ENCODE measurements at regions not wholly inside any gene's neighbourhood (a gene's known extent, or its start where the extent isn't known, plus 50 kb on each side); places are given as distances from the start of the nearest gene placed in this dataset.

DNA sequence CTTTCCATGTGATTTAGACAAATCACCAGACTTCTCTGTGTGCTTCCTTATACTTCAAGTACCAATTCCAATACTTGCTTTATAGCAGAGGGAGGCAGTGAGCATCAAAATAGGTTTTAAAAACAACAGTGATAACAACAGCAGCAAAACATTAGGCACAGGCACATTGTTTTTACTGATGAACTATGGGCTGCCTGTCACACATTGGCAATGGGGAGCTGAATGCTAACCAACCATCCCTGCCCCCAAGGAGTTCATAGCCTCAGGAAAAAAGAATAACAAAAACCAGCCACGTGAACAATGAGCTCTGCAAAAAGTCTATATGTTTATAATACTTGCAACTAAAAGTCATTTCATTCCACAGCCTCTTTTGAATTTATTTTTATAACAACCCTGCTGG lies 287.9 kb upstream of the TRIB2 start:
- no peak for TF ChIP-seq SUZ12 (IDR thresholded peaks at IDR 0.05; ENCODE audit: extremely low read depth, insufficient read depth, insufficient read length)
- no peak for TF ChIP-seq ZNF274 (IDR thresholded peaks at IDR 0.05; ENCODE audit: low read depth, low read length)
